HG03280 (cell line): ENCODE measurements at regions not wholly inside any gene's neighbourhood (a gene's known extent, or its start where the extent isn't known, plus 50 kb on each side); places are given as distances from the start of the nearest gene placed in this dataset.
"Not testable (repeated sequence)": the region's sequence is repeated elsewhere in the genome, so short reads cannot be mapped to it uniquely, and the experiment has no call there.

Source experiments
- ATAC-seq: cut with Tn5 transposase; IDR thresholded peaks from one replicate; pipeline ENCODE4 v1.9.1; 2021; ENCODE audit warnings: mild to moderate bottlenecking, moderate library complexity; ENCODE audit not compliant: unreplicated experiment

- no peak for ATAC-seq
Measured at GRCh38 chr9:81037889-81038288, 651.5 kb downstream of the TLE1 start.

- no peak for ATAC-seq
Measured at GRCh38 chr9:81035601-81036000, 653.7 kb downstream of the TLE1 start.

GRCh38 chr9:81035171-81035570, 654.2 kb downstream of the TLE1 start:
- ATAC-seq = no peak

- ATAC-seq = no peak
Measured at GRCh38 chr9:81032831-81033230, 656.5 kb downstream of the TLE1 start.

GRCh38 chr9:81032030-81032572, 657.2 kb downstream of the TLE1 start:
- ATAC-seq = peak; percentile 58

- ATAC-seq = no peak
Measured at GRCh38 chr9:81031422-81032029, 657.8 kb downstream of the TLE1 start.

GRCh38 chr9:81030027-81030426, 659.3 kb downstream of the TLE1 start:
- no peak for ATAC-seq

GRCh38 chr9:81028504-81028903, 660.8 kb downstream of the TLE1 start:
- no peak for ATAC-seq

- no peak for ATAC-seq
Measured at GRCh38 chr9:81022177-81022576, 667.2 kb downstream of the TLE1 start.

- not testable (repeated sequence) for ATAC-seq
Measured at GRCh38 chr9:81014945-81015344, 674.4 kb downstream of the TLE1 start.

- ATAC-seq = not testable (repeated sequence)
Measured at GRCh38 chr9:81013191-81013590, 676.2 kb downstream of the TLE1 start.

GRCh38 chr9:81002906-81003305, 686.4 kb downstream of the TLE1 start:
- ATAC-seq = no peak

- no peak for ATAC-seq
Measured at GRCh38 chr9:81002242-81002641, 687.1 kb downstream of the TLE1 start.

GRCh38 chr9:80995759-80996158, 693.6 kb downstream of the TLE1 start:
- no peak for ATAC-seq

- ATAC-seq = no peak
Measured at GRCh38 chr9:80994892-80995291, 694.5 kb downstream of the TLE1 start.

GRCh38 chr9:80985595-80985994, 703.8 kb downstream of the TLE1 start:
- not testable (repeated sequence) for ATAC-seq

- ATAC-seq = no peak
Measured at GRCh38 chr9:80976403-80976802, 712.9 kb downstream of the TLE1 start.

- not testable (repeated sequence) for ATAC-seq
Measured at GRCh38 chr9:80970377-80970776, 719.0 kb downstream of the TLE1 start.

GRCh38 chr9:80968611-80969010, 720.7 kb downstream of the TLE1 start:
- no peak for ATAC-seq

- no peak for ATAC-seq
Measured at GRCh38 chr9:80964914-80965313, 724.4 kb downstream of the TLE1 start.

- ATAC-seq = no peak
Measured at GRCh38 chr9:80964374-80964773, 725.0 kb downstream of the TLE1 start.

GRCh38 chr9:80957801-80958200, 731.5 kb downstream of the TLE1 start:
- no peak for ATAC-seq

- no peak for ATAC-seq
Measured at GRCh38 chr9:80954521-80954920, 734.8 kb downstream of the TLE1 start.
